HL-60 (cell line): ENCODE measurements at regions not wholly inside any gene's neighbourhood (a gene's known extent, or its start where the extent isn't known, plus 50 kb on each side); places are given as distances from the start of the nearest gene placed in this dataset.

Source experiments
- DNase-seq, 2 experiments: peaks; one replicate each; pipeline ENCODE4 v3.0.0-alpha.2; 2010 to 2020; ENCODE audit warnings: low read depth in 1 of 2, low spot score in 1 of 2
- H3K27ac ChIP-seq: fragments of 250-450 bp; sonication (Bioruptor Pico); replicated peaks from 2 replicates; pipeline ENCODE4 v1.5.1; 2020; ENCODE audit warnings: mild to moderate bottlenecking, moderate library complexity
- H3K27me3 ChIP-seq: fragments of 250-450 bp; sonication (Bioruptor Pico); 2 replicates; pipeline ENCODE4 v1.5.1; 2021; ENCODE audit warnings: mild to moderate bottlenecking, moderate library complexity; ENCODE audit not compliant: insufficient read depth, poor library complexity, severe bottlenecking
- H3K4me3 ChIP-seq: replicated peaks from 2 replicates; pipeline ENCODE4 v1.5.1; 2011; ENCODE audit warnings: mild to moderate bottlenecking, control low read depth, low read length; ENCODE audit not compliant: insufficient read depth
- GABPA ChIP-seq: IDR thresholded peaks from 2 replicates; pipeline ENCODE4 v1.6.1; 2012; ENCODE audit warnings: low read depth
- POLR2AphosphoS5 ChIP-seq: IDR thresholded peaks from 2 replicates; pipeline ENCODE4 v1.6.1; 2012; ENCODE audit warnings: low read depth
- SPI1 ChIP-seq: IDR thresholded peaks from 2 replicates; pipeline ENCODE4 v1.6.1; 2012; ENCODE audit warnings: low read depth, mild to moderate bottlenecking, borderline replicate concordance
- TF ChIP-seq, protein P1 (sequence below): IDR thresholded peaks from 2 replicates; pipeline ENCODE4 v1.6.1; 2012; ENCODE audit warnings: low read depth; ENCODE audit not compliant: insufficient replicate concordance
- TF ChIP-seq, protein P2 (sequence below): IDR thresholded peaks from one replicate; pipeline ENCODE4 v1.5.1; 2011; ENCODE audit warnings: low read length, control low read depth, inconsistent platforms; ENCODE audit not compliant: insufficient read depth

DNA sequence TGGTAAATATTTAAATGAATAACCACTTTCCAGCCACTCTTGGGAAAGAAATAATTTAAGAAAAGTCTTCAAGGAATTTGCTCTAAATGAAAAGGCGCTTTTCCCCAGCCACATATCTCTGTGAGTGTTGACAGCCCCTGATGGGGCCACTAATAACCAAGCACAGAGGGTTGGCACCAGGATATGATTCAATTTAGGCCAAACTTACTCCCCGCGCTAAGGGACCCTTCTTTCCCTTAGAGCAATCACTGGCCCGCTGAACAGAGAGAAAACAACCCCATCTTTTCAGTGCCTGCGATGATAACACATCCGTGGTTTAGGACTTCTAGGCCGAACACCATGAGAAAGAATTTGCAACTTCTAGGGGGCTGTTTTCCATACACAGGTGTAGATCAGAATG, 310.8 kb downstream of the EIPR1 start:
- Histone ChIP-seq H3K27ac (no peak overlapping the region), H3K4me3 (no peak overlapping the region), H3K27me3 (peaks cover 4% of the 10 kb centered on the region)
- TF ChIP-seq, protein P1, sequence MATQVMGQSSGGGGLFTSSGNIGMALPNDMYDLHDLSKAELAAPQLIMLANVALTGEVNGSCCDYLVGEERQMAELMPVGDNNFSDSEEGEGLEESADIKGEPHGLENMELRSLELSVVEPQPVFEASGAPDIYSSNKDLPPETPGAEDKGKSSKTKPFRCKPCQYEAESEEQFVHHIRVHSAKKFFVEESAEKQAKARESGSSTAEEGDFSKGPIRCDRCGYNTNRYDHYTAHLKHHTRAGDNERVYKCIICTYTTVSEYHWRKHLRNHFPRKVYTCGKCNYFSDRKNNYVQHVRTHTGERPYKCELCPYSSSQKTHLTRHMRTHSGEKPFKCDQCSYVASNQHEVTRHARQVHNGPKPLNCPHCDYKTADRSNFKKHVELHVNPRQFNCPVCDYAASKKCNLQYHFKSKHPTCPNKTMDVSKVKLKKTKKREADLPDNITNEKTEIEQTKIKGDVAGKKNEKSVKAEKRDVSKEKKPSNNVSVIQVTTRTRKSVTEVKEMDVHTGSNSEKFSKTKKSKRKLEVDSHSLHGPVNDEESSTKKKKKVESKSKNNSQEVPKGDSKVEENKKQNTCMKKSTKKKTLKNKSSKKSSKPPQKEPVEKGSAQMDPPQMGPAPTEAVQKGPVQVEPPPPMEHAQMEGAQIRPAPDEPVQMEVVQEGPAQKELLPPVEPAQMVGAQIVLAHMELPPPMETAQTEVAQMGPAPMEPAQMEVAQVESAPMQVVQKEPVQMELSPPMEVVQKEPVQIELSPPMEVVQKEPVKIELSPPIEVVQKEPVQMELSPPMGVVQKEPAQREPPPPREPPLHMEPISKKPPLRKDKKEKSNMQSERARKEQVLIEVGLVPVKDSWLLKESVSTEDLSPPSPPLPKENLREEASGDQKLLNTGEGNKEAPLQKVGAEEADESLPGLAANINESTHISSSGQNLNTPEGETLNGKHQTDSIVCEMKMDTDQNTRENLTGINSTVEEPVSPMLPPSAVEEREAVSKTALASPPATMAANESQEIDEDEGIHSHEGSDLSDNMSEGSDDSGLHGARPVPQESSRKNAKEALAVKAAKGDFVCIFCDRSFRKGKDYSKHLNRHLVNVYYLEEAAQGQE: no peak
- TF ChIP-seq POLR2AphosphoS5 (no peak), SPI1 (no peak), GABPA (no peak)
- TF ChIP-seq, protein P2, sequence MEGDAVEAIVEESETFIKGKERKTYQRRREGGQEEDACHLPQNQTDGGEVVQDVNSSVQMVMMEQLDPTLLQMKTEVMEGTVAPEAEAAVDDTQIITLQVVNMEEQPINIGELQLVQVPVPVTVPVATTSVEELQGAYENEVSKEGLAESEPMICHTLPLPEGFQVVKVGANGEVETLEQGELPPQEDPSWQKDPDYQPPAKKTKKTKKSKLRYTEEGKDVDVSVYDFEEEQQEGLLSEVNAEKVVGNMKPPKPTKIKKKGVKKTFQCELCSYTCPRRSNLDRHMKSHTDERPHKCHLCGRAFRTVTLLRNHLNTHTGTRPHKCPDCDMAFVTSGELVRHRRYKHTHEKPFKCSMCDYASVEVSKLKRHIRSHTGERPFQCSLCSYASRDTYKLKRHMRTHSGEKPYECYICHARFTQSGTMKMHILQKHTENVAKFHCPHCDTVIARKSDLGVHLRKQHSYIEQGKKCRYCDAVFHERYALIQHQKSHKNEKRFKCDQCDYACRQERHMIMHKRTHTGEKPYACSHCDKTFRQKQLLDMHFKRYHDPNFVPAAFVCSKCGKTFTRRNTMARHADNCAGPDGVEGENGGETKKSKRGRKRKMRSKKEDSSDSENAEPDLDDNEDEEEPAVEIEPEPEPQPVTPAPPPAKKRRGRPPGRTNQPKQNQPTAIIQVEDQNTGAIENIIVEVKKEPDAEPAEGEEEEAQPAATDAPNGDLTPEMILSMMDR: no peak
- no peak for DNase-seq

DNA sequence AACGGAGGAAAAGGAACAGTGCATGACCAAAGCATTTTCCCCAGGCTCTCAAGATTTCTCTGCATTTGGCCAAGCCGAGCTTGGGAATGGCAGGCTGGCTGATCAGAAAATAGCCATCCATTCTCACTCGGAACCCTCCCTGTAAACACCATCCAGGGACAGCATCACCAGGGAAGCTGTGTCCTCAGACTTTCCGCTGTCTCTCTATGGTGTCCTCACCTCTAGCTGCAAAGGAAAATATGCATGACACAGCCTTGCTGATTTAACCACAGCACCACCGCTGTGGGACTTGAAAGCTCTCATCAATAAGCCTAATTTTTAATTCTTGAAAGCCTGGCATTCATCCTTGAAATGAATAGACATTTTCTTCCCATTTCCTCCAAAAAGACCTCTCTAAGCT, 311.7 kb downstream of the EIPR1 start:
- H3K27ac ChIP-seq: no peak overlapping the region
- DNase-seq: no peak
- H3K4me3 ChIP-seq: no peak overlapping the region
- peaks cover 4% of the 10 kb centered on the region for H3K27me3 ChIP-seq
- TF ChIP-seq GABPA (no peak), SPI1 (no peak), POLR2AphosphoS5 (no peak)
- TF ChIP-seq, protein P2: no peak
- TF ChIP-seq, protein P1: no peak

DNA sequence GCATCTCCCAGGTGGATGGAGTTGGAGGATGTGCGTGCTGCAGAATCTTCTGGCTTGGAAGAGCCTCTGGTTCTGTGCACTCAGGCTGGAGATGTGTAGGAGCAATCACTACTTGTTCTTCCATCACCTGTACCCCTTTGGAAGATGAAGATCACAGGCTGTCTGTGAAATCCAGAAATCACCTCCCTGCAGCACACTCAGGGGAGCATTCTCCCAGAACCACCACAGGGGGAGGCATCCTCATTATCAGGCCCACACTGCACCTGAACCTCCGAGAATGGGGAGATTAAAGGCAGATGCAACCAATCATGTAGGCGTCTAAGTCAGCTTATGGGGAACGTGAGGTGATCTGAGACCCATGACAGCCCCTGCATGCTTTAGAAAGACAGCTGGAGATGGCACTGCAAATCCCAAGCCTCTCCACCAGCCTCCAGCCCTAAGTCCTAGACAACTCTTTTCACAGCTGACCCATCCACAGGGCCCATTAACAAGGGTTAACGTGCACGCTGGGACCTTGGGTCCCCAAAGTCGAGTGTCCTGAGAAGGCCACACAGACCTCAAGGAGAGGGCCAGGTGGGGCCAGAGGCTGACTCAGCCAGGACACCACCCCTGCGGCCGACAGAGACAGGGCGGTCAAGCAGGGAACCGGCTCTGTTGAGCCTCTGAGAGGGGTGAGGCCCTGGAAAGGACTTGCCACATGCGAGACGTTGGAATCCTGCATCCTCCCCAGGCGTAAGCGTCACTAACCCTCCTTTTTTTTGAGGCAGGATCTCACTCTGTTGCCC, 314.9 kb downstream of the EIPR1 start:
- DNase-seq: no peak
- no peak overlapping the region for H3K27ac ChIP-seq
- H3K27me3 ChIP-seq: no peaks in the 10 kb centered on the region
- no peak overlapping the region for H3K4me3 ChIP-seq
- no peak for TF ChIP-seq POLR2AphosphoS5
- no peak for TF ChIP-seq GABPA
- TF ChIP-seq SPI1: no peak
- TF ChIP-seq, protein P1: no peak
- TF ChIP-seq, protein P2: no peak
